D341Med (cell line): ENCODE measurements at regions not wholly inside any gene's neighbourhood (a gene's known extent, or its start where the extent isn't known, plus 50 kb on each side); places are given as distances from the start of the nearest gene placed in this dataset.

ENCODE experiments used
- DNase-seq: peaks from one replicate; pipeline ENCODE4 v3.0.0; 2012; ENCODE audit warnings: low spot score

GRCh38 chr3:99542767-99543518, 95.5 kb upstream of the COL8A1 start:
- DNase-seq: no peak

DNA sequence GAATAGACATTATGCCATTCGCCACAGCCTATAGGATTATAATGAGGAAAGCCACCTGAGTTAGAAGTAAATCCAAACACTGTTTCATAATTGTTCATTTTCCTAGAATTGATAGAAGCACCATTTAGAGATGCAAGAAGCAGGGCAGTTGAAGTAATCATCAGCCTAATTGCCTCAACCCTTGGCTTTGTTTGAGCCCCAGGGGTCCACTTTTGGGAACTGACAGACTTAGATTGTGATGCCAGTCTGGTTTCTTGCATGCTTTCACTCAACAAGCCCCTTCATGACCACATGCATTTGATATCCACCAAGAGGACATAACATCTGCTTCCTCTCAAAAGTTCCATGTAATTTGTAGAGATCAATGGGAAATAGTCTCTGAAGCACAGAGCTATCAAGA, 97.2 kb upstream of the COL8A1 start:
- DNase-seq: no peak

DNA sequence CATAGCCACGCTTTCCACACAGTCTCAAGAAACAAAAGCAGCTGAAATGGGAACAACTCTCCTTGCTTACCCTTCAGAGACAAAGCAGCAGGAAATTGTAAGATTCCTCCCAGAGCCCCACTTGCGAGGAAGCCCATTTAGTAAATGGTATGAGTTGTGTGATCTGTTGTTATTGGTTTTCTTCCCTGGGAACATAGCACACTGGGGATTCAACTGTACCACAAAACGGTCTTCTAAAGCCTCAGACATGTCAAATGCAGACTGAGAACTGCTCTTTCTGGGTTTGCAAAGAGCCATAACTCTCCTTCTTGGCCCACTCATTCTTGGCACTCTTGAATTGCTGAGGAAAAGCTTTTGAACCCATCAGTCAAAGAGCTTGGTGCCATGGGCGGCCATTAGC, 101.0 kb upstream of the COL8A1 start:
- DNase-seq: no peak

DNA sequence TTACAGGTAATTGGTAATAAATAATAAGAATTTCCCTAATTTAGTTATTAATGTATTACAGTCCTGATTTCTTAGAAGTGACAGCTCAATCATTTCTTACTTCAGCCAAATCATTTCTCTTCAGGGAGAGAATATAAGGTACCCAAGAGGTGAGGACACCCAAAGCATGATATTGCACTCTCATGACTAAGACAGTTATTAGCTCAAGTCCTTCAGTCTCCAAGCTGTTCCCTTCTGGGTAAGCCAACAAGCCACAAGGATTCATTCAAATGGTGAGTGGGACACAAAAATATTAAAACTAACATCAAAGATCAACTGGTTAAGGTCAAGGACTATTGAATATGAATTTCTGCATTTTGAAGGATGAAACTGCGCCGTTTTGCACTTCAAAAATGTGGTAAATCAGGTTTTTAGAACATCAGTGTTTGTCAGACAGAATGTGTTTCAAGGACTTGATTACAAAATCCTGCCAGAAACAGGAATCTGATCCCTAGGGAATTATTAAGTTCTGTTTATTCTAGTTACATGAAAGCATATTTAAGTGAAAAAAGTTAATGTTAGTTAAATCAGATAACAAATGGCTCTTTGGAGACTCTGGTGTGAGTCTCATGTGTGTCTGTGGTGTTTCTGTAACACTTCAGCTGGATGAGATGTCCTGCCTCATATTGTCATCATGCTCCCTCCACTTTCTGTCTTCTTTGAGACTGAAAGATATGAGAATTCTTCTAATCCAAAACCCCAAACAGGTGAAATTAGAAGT, 101.7 kb upstream of the COL8A1 start:
- DNase-seq: no peak

DNA sequence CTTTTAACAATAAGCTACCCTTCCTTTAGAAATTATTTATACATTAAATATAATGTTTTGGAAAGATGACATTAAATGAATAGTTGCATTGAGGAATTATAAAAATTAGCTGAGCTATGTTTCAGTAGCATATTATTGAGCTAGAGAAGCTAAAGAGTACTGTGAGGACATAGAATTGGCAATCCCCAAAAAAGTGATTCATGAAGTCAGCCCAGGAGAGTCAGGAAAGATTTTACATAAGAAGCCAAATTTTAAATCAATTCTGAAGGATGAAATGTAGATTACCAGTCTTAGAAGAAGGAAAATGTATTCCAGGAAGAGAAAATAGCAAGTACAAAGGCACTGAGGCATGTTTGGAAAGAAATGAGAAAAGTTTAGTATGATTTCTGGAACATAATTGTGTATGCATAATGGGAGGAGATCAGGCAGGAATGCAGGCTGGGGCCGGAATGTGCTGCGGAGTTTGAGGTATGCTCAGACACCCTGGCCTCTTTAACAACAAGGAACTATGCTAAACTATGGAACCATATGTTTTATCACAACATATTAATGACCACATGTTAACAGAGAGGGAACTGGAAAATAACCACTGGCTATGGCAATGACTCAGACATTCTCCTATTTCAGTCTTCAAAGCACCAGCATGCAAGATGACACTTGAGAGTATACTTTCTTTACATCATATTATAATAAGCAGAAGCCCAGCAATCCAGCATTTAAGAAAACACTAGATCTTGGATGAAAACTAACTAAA, 103.3 kb upstream of the COL8A1 start:
- no peak for DNase-seq

DNA sequence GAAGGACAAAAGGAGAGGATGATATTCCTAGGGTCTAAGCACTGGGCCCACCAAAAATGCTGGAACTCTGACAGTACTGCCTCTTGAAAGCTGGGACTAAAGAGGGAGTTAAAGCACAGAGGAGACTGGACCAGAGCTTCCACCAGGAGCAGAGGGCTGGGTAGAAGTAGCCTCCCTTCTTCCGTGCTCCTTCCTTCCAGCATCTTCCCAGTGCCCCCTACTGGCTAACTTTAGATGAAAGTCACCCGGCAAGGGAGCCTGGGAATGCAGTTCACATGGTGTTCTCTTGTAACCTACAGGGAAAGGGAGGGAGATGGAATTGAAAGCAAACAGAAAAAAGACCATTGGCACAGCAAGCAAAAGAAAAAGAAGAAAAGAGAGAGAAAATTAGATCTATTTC, 106.1 kb upstream of the COL8A1 start:
- peak; percentile 76 for DNase-seq

DNA sequence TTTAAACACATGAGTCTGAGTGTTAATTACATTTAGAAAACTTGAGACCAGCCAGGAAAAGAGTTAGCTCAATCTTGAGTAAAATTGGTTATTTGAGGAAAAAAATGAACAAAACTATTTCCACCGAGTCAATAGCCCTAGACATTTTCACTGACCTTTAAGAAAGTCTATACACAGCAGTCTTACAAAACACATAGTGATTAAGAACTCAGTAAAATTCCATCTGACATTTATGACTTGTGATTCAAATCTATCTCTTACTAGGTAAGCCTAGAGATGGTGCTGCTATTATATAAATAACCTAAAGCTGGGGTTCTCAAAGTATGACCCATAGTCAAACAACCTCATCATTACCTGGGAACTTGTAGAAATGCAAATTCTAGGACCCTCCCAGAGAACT, 109.1 kb upstream of the COL8A1 start:
- no peak for DNase-seq

DNA sequence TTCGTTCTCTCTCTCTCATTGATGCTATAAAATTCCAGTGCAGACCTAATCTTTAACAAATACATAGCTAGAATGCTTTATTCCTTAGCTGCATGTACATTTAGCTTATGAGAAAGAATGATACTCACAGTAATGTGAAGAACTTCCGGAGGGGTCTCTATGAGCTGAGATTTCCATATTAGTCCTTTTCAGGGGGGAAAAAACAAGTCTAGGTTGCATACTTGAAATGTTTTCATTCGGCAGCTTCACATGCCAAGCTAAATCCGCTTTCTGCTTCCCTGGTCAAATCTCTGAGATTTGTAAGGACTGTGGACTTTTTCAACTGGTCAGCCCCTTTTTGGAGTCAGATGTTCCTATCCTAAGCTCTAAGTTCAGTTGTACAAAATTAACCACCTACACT, 111.5 kb upstream of the COL8A1 start:
- DNase-seq: no peak

DNA sequence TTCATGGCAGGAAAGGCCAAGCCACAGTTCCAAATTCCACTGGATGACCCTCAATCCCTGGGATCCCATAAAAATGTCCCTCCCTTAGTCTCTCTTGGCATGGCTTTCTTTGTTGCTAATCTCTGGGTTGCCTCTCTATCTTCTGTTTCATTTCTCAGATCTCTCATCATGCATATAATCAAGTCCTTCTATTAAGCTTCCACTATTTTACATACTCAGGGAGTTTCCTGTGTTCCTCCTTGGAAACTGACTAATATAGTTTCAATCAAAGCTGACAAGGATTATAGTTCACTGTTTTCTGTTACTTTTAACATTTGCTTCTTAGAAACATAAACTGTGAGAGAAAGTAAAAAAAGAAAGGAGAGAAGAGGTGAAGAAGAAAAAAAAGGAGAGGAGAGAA, 113.8 kb upstream of the COL8A1 start:
- no peak for DNase-seq

DNA sequence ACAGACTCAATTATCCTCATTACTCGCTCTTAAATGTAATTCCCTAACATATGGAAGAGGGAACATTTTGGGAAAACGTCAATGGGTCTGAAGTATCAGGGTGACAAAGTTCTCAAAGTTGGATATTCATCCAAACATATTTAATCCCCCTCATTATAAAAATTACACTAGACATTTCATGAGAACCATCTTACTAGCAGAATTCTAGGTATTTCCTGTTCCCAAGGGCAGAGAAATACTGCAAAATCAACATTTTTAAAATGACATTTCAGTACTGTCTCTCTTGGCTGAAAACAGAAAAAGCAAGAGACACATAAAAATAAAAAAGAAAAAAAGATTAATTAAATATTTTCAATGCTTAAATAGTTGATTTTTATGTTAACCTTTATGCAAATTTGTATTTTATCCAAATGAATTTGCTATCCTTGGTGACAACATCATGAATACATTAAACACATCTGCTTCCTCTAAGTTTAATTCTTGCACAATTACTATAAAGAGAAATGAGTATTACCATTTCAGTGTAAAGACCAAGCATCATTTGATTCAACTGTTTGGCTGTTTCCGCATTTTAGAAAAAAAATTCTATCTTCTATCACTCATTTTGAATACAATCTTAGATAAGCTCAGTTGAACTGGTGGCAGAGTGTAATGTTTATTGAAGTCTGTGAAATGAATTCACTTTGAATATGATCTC, 114.8 kb upstream of the COL8A1 start:
- DNase-seq: no peak

DNA sequence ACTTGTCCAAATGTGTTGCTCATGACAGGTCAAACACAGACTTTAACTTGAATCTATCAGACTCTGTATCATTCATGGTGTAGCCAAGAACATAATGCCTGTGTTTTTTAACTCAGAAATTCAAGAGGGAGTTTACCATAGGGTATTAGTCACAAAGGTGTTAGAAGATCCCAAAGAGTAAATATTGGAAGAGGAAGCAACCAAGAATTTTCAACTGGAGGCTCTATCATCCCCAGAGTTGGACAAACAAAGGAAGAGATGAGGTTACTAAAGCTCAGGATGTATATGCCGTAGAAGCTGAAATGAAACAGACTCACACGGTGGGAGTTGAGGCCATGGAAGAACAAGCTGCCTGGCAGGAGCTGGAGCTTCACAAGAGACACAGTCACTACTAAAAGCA, 116.2 kb upstream of the COL8A1 start:
- DNase-seq: no peak

GRCh38 chr3:99521551-99521950, 116.8 kb upstream of the COL8A1 start:
- no peak for DNase-seq

- DNase-seq: peak; percentile 45
Measured at GRCh38 chr3:99520513-99520912, 117.9 kb upstream of the COL8A1 start.

- no peak for DNase-seq
Measured at GRCh38 chr3:99516936-99517335, 121.5 kb upstream of the COL8A1 start.

- no peak for DNase-seq
Measured at GRCh38 chr3:99515891-99516290, 122.5 kb upstream of the COL8A1 start.

DNA sequence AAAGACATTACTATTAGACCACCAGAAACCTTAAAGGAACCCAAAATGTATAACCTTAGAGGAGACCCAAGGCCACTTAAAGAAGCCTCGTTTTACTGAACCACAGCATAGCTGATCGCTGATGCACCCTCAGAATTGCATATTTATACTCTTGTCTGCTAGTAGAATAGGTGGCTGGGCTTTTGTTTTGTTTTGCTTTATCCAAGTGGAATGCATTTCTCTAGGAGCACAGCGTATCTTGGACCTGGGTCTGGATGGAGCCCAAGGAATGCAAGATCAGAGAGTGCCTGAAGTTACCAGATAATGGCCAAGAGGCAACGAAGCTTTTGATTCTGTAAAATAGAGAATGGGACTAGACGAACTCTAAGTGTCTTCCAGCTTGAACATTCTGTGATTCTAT, 129.2 kb upstream of the COL8A1 start:
- no peak for DNase-seq

DNA sequence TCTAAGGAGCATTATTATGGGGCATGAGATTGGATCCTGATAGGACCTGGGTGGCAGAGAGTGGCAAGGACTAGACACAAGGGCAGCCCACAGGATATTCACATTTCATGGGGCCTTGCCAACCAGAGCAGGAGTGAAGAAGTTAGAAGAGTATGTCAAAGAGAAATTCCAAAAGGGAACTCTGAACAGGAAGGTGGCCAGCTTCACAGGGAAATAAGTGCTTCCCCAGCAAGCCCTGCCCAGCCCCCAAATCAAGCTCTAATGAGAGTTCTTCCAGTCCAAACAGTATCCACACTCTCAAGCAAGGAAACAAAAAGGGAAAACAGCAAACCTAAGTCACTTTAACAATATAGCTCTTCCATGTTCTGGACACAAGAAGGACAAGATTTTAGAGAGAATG, 130.2 kb upstream of the COL8A1 start:
- no peak for DNase-seq

DNA sequence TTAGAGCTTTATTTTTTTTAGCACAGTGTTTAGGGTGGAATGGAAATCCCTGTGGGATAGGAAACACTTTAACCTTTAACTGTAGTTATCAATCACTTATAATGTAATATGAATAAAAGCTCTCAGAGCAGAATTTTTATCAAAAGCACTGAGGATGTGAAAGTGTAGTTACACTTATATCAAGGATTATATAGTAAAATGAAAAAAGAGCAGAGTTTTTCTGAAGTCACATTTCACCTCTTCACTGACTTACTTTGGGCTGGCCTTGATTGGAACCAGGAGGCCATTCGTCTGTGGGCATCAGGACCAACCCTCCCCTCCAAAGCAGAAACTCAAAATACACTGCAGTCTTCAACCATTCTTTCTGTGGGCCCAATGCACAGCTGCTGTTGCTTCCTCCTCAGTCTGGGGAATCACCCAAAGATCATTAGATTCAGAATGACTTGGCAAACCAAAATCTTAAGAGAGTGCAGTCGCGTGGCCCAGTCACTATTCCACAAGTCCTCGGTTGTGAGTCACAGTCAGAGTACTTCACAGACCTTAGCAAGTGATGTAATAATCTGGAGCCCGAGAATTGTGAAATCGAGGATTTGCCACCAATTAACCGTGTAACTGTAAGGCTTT, 132.6 kb upstream of the COL8A1 start:
- DNase-seq: no peak

- no peak for DNase-seq
Measured at GRCh38 chr3:99505200-99505599, 133.2 kb upstream of the COL8A1 start.

DNA sequence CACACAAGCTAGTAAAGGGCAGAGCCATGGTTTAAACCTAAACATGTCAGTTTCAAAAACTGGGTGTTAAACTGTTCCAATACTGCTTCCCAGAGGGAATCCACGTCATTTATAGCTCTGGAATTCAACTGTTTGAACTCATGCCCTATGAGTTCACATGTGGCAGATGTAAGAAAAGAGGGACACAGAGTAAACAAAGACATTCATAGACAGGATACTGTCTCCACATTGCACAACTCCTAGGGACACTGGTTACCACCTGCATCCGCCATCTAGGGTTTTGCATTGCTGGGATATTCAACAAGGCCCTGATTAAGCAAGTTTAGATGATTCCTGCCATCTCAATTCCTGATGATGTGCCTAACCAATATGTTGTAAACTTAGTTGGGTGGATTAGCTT, 134.1 kb upstream of the COL8A1 start:
- DNase-seq: no peak

- DNase-seq: no peak
Measured at GRCh38 chr3:99503350-99503749, 135.0 kb upstream of the COL8A1 start.

GRCh38 chr3:99502871-99503270, 135.5 kb upstream of the COL8A1 start:
- no peak for DNase-seq
